ENCODE measurements at regions not wholly inside any gene's neighbourhood (a gene's known extent, or its start where the extent isn't known, plus 50 kb on each side); places are given as distances from the start of the nearest gene placed in this dataset.

DNA sequence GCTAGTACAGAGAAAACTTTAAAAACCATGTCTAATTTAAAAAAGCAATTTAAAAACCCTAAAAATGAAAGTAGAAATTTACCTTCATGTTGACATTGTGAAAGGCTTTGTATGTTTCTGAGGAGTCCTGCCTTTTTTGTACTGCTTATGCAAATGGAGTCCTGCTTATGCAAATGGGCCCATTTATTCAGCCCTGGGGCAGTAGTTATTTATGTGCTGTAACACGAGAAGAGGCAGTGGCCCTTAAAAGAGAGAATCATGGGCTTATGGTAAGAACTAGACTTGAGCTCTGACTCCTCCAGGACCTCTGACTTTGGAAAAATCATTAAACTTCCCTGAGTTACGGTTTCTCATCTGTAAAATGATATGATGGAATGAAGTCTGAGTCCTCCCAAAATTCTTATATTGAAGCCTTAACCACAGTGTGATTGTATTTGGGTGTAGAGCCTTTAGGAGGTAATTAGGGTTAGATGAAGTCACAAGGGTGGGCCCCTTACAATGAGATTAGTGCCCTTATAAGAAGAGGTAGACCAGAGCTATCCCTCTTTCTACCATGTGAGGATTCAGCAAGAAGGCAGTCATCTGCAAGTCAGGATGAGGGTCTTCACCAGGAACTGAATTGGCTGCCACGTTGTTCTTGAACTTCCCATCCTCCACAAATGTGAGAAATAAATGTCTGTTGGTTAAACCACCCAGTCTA lies 447.8 kb upstream of the CD180 start:
- TF ChIP-seq, protein P1, sequence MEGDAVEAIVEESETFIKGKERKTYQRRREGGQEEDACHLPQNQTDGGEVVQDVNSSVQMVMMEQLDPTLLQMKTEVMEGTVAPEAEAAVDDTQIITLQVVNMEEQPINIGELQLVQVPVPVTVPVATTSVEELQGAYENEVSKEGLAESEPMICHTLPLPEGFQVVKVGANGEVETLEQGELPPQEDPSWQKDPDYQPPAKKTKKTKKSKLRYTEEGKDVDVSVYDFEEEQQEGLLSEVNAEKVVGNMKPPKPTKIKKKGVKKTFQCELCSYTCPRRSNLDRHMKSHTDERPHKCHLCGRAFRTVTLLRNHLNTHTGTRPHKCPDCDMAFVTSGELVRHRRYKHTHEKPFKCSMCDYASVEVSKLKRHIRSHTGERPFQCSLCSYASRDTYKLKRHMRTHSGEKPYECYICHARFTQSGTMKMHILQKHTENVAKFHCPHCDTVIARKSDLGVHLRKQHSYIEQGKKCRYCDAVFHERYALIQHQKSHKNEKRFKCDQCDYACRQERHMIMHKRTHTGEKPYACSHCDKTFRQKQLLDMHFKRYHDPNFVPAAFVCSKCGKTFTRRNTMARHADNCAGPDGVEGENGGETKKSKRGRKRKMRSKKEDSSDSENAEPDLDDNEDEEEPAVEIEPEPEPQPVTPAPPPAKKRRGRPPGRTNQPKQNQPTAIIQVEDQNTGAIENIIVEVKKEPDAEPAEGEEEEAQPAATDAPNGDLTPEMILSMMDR (IDR thresholded peaks at IDR 0.05; ENCODE audit: extremely low read depth in 1 of 2, insufficient read depth in 1 of 2, low read depth in 1 of 2, low read length in 2 of 2), result no peak
- no peak for TF ChIP-seq EZH2 (IDR thresholded peaks at IDR 0.05; ENCODE audit: borderline replicate concordance, low read depth, low read length, severe bottlenecking)
- TF ChIP-seq, protein P2, sequence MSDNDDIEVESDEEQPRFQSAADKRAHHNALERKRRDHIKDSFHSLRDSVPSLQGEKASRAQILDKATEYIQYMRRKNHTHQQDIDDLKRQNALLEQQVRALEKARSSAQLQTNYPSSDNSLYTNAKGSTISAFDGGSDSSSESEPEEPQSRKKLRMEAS (IDR thresholded peaks at IDR 0.05; ENCODE audit: insufficient read depth, insufficient read length), result no peak
- no peak for TF ChIP-seq GATA2 (IDR thresholded peaks at IDR 0.05; ENCODE audit: insufficient read depth, insufficient read length, low read depth, low read length)
- no peak for TF ChIP-seq POLR2A (IDR thresholded peaks at IDR 0.05; ENCODE audit: low read depth, low read length)

All from endothelial cell of umbilical vein (primary cell).